Activated naive CD8-positive, alpha-beta T cell treated with anti-CD3 and anti-CD28 coated beads, Interleukin-2, amount 50 U/mL, for 24 hours (primary cell): ENCODE measurements at regions not wholly inside any gene's neighbourhood (a gene's known extent, or its start where the extent isn't known, plus 50 kb on each side); places are given as distances from the start of the nearest gene placed in this dataset.
"Not testable (repeated sequence)": the region's sequence is repeated elsewhere in the genome, so short reads cannot be mapped to it uniquely, and the experiment has no call there.

Experiments used
- ATAC-seq: fragments of 150-1000 bp; cut with Tn5 transposase; one replicate; pipeline ENCODE4 v1.10.0; 2021
- DNase-seq: peaks from one replicate; pipeline ENCODE4 v3.0.0; 2021
- H3K27ac Mint-ChIP-seq: one replicate; pipeline ENCODE4 v1.8.0; 2021; ENCODE audit warnings: mild to moderate bottlenecking, mixed read lengths
- H3K27me3 Mint-ChIP-seq: one replicate; pipeline ENCODE4 v1.8.0; 2021; ENCODE audit warnings: mixed read lengths
- H3K36me3 Mint-ChIP-seq: one replicate; pipeline ENCODE4 v1.8.0; 2021; ENCODE audit warnings: low read depth, mixed read lengths
- H3K4me1 Mint-ChIP-seq: one replicate; pipeline ENCODE4 v1.8.0; 2021; ENCODE audit warnings: mixed read lengths
- H3K4me3 Mint-ChIP-seq: one replicate; pipeline ENCODE4 v1.8.0; 2021; ENCODE audit warnings: mild to moderate bottlenecking, moderate library complexity, mixed read lengths
- H3K9me3 Mint-ChIP-seq: one replicate; pipeline ENCODE4 v1.8.0; 2021; ENCODE audit warnings: mixed read lengths

DNA sequence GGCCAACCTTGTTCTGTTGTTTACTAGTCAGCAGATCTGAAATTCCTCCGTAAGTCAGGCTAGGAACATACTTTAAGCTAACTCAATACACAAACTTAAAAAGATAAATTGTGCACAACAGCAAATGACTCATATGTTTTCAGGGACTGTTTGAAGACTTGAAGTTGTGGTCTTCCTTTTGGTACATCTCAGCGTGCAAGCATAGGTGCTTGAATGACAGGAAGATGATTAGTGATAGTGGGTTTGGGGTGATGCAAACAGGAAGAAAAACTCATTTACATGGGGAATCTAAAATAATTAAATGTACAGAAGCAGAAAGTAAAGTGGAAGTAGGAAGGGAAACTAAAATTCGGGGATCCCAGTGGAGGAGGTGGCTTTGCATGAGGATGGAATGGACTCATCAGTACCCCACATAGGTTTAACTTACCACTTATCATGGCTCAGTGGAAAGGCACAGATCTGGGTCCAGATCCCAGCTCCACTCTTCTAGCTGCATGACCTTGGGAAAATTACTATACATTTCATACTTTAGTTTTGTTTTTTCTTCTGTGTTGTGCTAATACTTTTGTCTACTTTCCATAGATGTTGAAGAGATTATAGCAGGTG lies 122.3 kb downstream of the XCL2 start:
- Mint-ChIP-seq H3K27ac (peak overlapping the region; percentile 82), H3K9me3 (no peaks in the 10 kb centered on the region), H3K4me3 (peak overlapping the region; percentile 30), H3K36me3 (no peaks in the 10 kb centered on the region), H3K4me1 (peaks cover 26% of the 10 kb centered on the region), H3K27me3 (no peaks in the 10 kb centered on the region)
- ATAC-seq = peak; percentile 74
- DNase-seq = no peak

DNA sequence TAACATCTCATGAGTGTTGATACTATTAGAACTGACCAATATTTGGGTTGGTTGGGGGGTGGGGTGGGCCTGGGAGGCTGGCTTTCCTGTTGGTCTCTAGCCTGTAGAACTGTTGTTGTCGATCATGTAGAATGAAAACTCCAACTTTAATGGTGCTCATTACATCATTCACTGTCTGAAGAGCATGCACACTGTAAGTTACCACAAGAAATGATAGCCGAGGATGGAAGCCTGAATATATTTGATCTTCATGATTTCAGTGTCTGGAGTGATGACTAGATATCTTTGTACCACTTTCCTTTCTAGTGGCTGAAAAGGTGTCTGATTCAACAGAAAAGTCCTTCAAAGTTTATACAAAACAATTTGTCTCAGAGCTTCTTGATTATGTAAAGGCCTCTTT lies 123.6 kb downstream of the XCL2 start:
- no peaks in the 10 kb centered on the region for H3K9me3 Mint-ChIP-seq
- H3K4me1 Mint-ChIP-seq = peaks cover 26% of the 10 kb centered on the region
- H3K27ac Mint-ChIP-seq = no peak overlapping the region
- no peaks in the 10 kb centered on the region for H3K27me3 Mint-ChIP-seq
- ATAC-seq (peak; percentile 30), DNase-seq (no peak)
- H3K4me3 Mint-ChIP-seq = no peak overlapping the region
- H3K36me3 Mint-ChIP-seq = no peaks in the 10 kb centered on the region

DNA sequence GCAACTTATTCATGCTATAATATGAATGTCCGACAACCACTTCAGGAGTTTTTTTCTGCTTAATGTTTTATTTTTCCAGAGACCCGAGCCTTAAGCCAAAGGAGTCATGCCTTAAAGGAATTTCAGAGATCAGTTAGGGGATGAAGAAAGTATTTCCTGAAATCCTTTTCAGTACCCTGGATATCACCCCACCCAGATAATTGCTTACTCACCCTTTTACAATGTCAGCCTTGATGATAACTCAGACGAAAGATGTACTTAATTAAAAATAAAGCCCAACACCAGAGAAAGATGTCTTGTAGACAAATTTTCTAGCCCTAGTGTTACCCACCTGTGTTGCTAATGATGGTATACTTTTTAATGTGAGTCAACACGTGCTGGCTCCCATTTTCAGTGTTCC lies 124.1 kb downstream of the XCL2 start:
- DNase-seq = no peak
- Mint-ChIP-seq H3K9me3 (no peaks in the 10 kb centered on the region), H3K27ac (no peak overlapping the region), H3K4me3 (no peak overlapping the region), H3K27me3 (no peaks in the 10 kb centered on the region), H3K36me3 (no peaks in the 10 kb centered on the region), H3K4me1 (peaks cover 26% of the 10 kb centered on the region)
- ATAC-seq = no peak

DNA sequence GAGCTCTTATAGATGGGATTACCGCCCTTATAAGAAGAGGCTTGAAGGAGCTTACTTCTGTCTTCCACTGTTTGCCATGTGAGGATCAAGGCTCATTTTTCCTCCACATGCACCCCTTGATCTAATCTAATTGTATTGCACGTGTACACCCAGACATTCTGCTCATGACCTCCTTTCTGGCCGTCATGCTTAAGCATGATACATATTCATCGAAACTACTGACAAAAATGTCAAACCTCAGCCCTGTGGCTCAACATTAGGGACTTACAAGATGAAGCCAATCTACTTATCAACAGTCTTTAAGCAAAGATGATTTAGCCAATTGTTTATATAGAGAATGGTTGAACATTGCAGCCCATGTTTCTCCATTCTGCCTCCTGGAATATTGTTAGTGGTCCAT lies 127.6 kb downstream of the XCL2 start:
- no peaks in the 10 kb centered on the region for H3K36me3 Mint-ChIP-seq
- peaks cover 13% of the 10 kb centered on the region for H3K4me1 Mint-ChIP-seq
- no peaks in the 10 kb centered on the region for H3K27me3 Mint-ChIP-seq
- no peak for ATAC-seq
- H3K27ac Mint-ChIP-seq = no peak overlapping the region
- H3K9me3 Mint-ChIP-seq = no peaks in the 10 kb centered on the region
- H3K4me3 Mint-ChIP-seq = no peak overlapping the region
- DNase-seq = no peak

DNA sequence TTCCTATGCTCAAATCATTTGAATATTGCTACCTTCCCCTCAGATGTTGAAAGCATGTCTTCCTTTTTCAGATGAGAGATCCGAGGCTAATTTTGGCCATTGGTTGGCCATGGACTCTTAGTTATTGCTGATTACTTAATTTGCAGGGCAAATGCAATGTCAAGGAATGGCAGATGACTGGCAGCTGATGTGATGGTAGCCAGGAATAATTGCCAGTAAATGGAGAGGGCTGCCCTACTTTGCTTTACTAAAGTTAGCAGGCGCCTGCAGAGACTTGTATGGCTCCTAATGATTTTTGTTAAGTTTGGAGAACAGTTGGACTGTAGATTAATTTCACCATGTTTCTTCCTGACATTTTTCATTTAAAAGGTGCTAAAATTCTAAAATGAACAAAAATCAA lies 128.9 kb downstream of the XCL2 start:
- Mint-ChIP-seq H3K27ac (no peak overlapping the region), H3K4me3 (no peak overlapping the region), H3K36me3 (peaks cover 3% of the 10 kb centered on the region), H3K9me3 (peaks cover 4% of the 10 kb centered on the region), H3K4me1 (peaks cover 8% of the 10 kb centered on the region), H3K27me3 (no peaks in the 10 kb centered on the region)
- no peak for ATAC-seq
- DNase-seq = no peak

DNA sequence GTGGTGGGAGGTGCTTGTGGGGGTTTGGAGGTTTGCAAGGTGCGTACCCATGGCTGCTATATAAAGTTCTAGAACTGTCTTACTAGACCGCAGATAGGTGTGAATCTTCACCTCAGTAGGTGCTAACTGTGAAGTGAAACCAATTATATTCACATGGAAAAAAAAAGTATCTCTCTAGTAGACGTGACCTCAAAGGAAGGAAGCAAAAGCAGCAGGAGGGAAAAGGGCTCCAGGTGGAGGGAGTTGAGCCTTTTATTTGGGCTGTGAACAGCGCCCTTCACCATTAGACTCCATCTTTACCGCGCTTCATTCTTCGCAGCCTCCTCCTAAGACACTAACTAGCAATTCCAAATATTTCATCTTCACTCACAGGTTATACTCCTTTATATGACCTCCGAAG lies 129.8 kb downstream of the TBX19 start:
- H3K9me3 Mint-ChIP-seq = peaks cover 21% of the 10 kb centered on the region
- H3K36me3 Mint-ChIP-seq = peaks cover 3% of the 10 kb centered on the region
- peak overlapping the region; percentile 67 for H3K27ac Mint-ChIP-seq
- no peak for DNase-seq
- H3K27me3 Mint-ChIP-seq = no peaks in the 10 kb centered on the region
- ATAC-seq = no peak
- peaks cover 40% of the 10 kb centered on the region for H3K4me1 Mint-ChIP-seq
- H3K4me3 Mint-ChIP-seq = no peak overlapping the region

DNA sequence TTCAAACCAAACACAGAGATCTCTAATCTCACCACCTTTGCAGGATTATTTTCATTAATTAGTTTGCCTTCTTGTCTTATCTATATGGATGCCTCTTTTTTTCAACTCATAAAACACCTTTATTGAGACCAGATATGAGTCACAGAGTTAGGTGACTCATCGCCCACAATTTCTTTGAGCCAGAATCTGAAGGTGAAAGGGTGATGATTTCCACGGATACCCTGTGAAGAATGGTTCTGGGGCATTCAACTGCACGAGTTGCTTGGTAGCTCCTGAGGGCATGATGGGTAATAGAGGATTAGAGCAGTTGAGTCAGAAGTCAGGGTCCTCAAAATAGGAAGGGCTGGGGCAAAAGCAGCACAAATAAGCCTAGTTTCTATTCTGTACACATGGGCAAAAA lies 128.2 kb downstream of the TBX19 start:
- Mint-ChIP-seq H3K4me3 (peak overlapping the region; percentile 18), H3K4me1 (peaks cover 40% of the 10 kb centered on the region), H3K27ac (peak overlapping the region; percentile 81), H3K9me3 (peaks cover 22% of the 10 kb centered on the region), H3K36me3 (peaks cover 3% of the 10 kb centered on the region), H3K27me3 (no peaks in the 10 kb centered on the region)
- DNase-seq = peak; percentile 66
- ATAC-seq = peak; percentile 95

DNA sequence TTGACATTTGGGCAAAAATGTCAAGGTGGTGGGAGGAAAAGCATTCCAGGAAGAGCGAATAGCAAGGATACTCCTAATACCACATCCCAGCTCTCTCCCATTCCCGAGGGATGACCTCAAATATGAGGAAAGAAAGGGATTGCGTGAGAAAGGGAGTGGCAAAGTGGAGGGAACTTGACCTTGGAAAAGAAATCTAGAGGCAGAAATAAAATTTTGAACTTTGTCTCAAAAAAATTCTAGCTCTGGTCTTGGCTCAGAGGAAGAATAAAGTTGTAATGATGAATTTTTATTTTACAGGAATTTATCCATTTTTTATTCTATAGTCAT lies 127.8 kb downstream of the TBX19 start:
- peak overlapping the region; percentile 77 for H3K27ac Mint-ChIP-seq
- peaks cover 22% of the 10 kb centered on the region for H3K9me3 Mint-ChIP-seq
- DNase-seq = no peak
- no peak for ATAC-seq
- H3K4me1 Mint-ChIP-seq = peaks cover 40% of the 10 kb centered on the region
- no peaks in the 10 kb centered on the region for H3K27me3 Mint-ChIP-seq
- peak overlapping the region; percentile 18 for H3K4me3 Mint-ChIP-seq
- H3K36me3 Mint-ChIP-seq = peaks cover 3% of the 10 kb centered on the region

DNA sequence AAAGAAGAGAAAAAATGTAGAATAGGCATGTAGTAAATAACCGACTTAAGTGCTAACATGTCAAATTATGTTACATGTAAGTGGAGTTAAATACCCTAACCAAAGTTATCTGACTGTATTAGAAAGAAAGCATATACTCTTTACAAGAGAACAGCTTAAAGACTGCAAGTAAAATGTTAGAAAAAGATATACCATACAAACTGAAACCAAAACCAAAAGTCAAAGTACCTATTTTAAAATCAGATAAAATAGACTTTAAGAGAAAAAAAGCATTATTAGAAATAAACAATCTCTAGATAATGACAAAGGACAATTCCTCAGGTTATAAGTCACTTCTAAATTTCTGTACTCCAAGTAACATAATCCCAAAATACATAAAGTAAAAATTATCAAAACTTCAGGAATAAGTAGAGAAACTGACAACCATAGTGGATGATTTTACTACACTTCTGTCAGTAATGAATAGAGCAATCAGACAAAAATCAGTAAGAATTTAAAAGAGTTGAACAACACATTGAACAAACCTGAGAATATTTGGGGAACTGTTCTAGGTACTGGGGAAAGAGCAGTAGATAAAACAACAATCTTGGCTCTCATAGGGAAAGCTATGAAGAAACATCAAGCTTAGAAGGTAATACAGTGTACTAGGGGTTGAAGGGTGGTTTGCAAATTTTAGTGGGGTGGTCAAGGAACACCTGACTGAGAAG lies 127.3 kb downstream of the TBX19 start:
- Mint-ChIP-seq H3K4me1 (peaks cover 40% of the 10 kb centered on the region), H3K27ac (peak overlapping the region; percentile 77), H3K4me3 (peak overlapping the region; percentile 6), H3K36me3 (peaks cover 3% of the 10 kb centered on the region), H3K9me3 (peaks cover 22% of the 10 kb centered on the region), H3K27me3 (no peaks in the 10 kb centered on the region)
- ATAC-seq (no peak), DNase-seq (no peak)

DNA sequence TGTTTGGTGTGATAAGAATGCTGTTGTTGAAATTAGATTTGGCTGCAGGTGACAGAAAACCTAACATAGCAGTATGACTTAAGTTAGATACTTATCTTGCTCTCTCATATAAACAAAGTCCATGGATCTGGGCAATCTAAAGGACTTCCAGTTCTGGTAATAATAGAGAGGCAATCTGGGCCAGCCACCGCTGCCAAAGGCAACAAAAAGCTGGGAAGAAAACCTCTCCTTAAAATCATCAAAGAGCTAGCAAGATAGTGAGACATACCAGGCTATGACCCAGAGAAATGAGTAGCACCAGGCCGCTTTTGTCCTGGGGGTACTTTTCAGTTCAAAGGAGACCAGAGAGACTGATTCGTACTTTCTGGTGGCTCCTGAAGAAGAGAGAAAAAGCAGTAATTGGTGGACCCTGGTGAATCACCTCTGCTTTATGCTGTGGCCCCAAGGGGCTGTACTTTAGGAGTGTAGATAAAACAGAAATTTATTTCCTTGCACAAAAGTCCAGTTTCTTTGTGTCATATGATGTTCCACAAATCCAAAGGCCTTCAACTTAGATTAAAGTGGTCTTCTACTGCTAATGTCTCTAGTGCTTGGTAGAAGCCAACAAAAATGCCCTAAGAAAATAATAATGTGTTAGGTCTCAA lies 125.4 kb downstream of the TBX19 start:
- no peak for ATAC-seq
- Mint-ChIP-seq H3K27me3 (no peaks in the 10 kb centered on the region), H3K27ac (no peak overlapping the region), H3K36me3 (peaks cover 3% of the 10 kb centered on the region), H3K9me3 (peaks cover 22% of the 10 kb centered on the region), H3K4me3 (no peak overlapping the region), H3K4me1 (peaks cover 40% of the 10 kb centered on the region)
- no peak for DNase-seq

DNA sequence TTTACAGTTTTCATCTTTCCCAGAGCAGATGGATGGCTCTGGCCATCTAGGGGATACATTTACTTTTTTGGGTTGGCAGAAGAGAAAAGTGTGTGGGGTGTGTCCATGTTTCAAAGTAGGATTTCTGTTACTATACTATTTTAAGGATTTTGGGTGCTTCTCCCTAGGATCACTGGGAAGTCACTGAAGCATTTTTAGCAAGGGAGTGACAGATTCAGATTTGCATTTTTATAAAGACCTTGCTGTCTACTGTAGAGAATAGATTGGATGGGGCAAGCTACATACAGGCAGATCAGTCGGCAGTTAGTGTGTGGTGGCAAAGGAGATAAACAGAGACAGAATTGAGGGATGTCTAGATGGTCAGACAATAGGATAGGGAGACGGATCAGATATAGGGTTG lies 122.5 kb downstream of the TBX19 start:
- Mint-ChIP-seq H3K27me3 (peaks cover 3% of the 10 kb centered on the region), H3K9me3 (peaks cover 17% of the 10 kb centered on the region), H3K4me3 (no peak overlapping the region), H3K27ac (no peak overlapping the region), H3K36me3 (no peaks in the 10 kb centered on the region), H3K4me1 (peaks cover 29% of the 10 kb centered on the region)
- no peak for ATAC-seq
- no peak for DNase-seq

DNA sequence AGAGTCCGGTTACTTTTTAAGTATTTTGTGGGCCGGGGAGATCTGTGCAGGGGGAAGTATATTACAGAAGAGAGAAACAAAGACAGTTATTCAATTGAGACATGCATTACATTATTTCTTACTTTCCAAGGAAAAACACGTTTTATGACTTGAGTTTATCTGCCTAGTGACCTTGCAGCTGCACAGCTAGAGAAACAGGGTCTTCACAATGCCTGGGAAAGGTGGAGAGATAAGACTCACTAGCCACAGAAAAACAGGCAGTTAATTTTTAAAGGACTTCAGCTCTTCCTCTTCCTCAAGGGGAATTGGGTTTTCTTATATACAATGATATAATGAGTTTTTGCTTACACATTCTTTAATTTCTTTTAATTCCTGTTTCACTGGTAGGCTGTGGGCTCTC lies 121.8 kb downstream of the TBX19 start:
- not testable (repeated sequence) for H3K27me3 Mint-ChIP-seq, H3K4me3 Mint-ChIP-seq, ATAC-seq

DNA sequence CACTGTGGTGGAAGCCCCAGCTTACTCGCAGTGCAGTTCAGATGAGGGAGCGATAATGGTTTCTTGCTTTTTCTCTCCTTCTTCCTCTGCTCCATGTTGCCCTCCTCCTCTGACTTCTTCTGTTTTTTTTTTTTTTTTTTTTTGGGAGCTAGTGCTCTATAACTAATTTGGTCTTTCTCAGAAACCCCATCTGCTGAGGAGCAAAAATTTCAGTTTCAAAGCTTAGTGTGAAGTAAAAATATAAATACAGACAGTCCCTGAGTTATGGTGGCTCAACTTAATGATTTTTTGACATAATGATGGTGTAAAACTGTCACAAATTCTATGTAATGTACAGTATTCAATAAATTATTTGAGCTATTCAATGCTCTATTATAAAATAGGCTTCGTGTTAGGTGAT lies 120.7 kb downstream of the TBX19 start:
- peaks cover 16% of the 10 kb centered on the region for H3K4me1 Mint-ChIP-seq
- H3K27ac Mint-ChIP-seq = no peak overlapping the region
- H3K27me3 Mint-ChIP-seq = peaks cover 3% of the 10 kb centered on the region
- DNase-seq = no peak
- no peaks in the 10 kb centered on the region for H3K36me3 Mint-ChIP-seq
- H3K4me3 Mint-ChIP-seq = no peak overlapping the region
- H3K9me3 Mint-ChIP-seq = peaks cover 5% of the 10 kb centered on the region
- ATAC-seq = no peak

More for the DNA sequence above, 121.8 kb downstream of the TBX19 start:
- not testable (repeated sequence) for H3K27ac Mint-ChIP-seq, H3K36me3 Mint-ChIP-seq, DNase-seq
- Mint-ChIP-seq H3K9me3 (peaks cover 16% of the 10 kb centered on the region), H3K4me1 (peaks cover 23% of the 10 kb centered on the region)

DNA sequence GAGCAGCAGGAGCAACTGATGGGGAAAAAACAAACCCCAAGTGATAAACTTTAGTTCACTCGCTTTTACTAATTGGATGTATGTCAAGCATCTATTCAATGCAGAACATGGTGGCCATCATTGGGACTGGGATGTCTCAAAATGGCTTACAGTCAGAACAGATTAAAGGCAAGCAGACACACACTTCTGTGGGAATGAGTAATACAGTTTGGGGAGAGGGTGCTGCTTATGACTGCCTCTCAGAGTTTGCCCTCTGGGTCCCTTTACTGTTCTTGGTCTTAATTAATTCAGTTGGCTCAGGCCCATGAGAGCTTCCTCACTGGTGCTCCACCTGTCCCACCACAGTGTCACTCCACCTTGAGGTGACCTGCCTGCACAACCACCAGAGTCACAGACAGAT lies 119.5 kb downstream of the TBX19 start:
- peaks cover 3% of the 10 kb centered on the region for H3K27me3 Mint-ChIP-seq
- H3K9me3 Mint-ChIP-seq = no peaks in the 10 kb centered on the region
- H3K4me3 Mint-ChIP-seq = no peak overlapping the region
- no peaks in the 10 kb centered on the region for H3K36me3 Mint-ChIP-seq
- ATAC-seq (peak; percentile 15), DNase-seq (no peak)
- H3K27ac Mint-ChIP-seq = no peak overlapping the region
- H3K4me1 Mint-ChIP-seq = peaks cover 16% of the 10 kb centered on the region

DNA sequence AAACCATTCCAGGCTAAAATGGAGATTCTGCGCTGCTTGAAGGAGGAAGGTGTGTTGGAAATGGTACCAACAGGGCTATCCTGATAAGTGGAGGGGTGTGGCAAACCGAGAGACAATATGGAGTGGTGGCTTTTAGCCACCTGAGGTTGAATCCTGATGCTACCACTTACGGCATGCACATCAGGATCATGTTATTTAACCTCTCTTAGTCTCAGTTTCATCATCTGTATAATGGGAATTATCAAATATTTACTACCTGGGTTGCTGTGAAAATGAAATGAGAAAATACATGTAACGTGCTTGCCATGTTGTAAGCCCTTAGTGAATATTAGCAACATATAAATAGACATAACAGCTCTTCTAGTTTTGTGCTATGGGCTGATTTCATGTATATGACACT lies 117.1 kb downstream of the TBX19 start:
- no peak overlapping the region for H3K27ac Mint-ChIP-seq
- H3K4me1 Mint-ChIP-seq = peaks cover 16% of the 10 kb centered on the region
- no peaks in the 10 kb centered on the region for H3K9me3 Mint-ChIP-seq
- no peaks in the 10 kb centered on the region for H3K36me3 Mint-ChIP-seq
- H3K27me3 Mint-ChIP-seq = peaks cover 9% of the 10 kb centered on the region
- no peak for DNase-seq
- H3K4me3 Mint-ChIP-seq = no peak overlapping the region
- no peak for ATAC-seq
